Osteoblast (primary cell): ENCODE measurements at regions not wholly inside any gene's neighbourhood (a gene's known extent, or its start where the extent isn't known, plus 50 kb on each side); places are given as distances from the start of the nearest gene placed in this dataset.

Experiments used
- DNase-seq: peaks from one replicate; pipeline ENCODE4 v3.0.0; 2011; ENCODE audit warnings: low spot score, mixed read lengths; ENCODE audit not compliant: insufficient read length; ENCODE audit errors: missing footprints
- H2AFZ ChIP-seq: 2 replicates; pipeline ENCODE4 v1.6.0; 2011; ENCODE audit warnings: mild to moderate bottlenecking, low read length
- H3K27ac ChIP-seq: 2 replicates; pipeline ENCODE4 v1.5.1; 2011; ENCODE audit warnings: mild to moderate bottlenecking, low read depth, low read length, moderate library complexity
- H3K27me3 ChIP-seq: 2 replicates; pipeline ENCODE4 v1.6.0; 2012; ENCODE audit warnings: mild to moderate bottlenecking, control low read depth, inconsistent platforms, low read length, moderate library complexity; ENCODE audit not compliant: insufficient read depth
- H3K36me3 ChIP-seq: 2 replicates; pipeline ENCODE4 v1.5.1; 2011; ENCODE audit warnings: mild to moderate bottlenecking, low read length, control low read depth, moderate library complexity; ENCODE audit not compliant: insufficient read depth
- H3K4me1 ChIP-seq: 2 replicates; pipeline ENCODE4 v1.5.1; 2011; ENCODE audit warnings: mild to moderate bottlenecking, low read length, control low read depth, moderate library complexity; ENCODE audit not compliant: insufficient read depth
- H3K4me2 ChIP-seq: 2 replicates; pipeline ENCODE4 v1.6.0; 2011; ENCODE audit warnings: mild to moderate bottlenecking, low read length; ENCODE audit not compliant: insufficient read depth
- H3K4me3 ChIP-seq: fragments of 200-600 bp; sonication (generic); 3 replicates; pipeline ENCODE4 v1.5.1; 2012; ENCODE audit warnings: mild to moderate bottlenecking, low read length, inconsistent platforms; ENCODE audit not compliant: insufficient read depth
- H3K79me2 ChIP-seq: 2 replicates; pipeline ENCODE4 v1.6.0; 2012; ENCODE audit warnings: mild to moderate bottlenecking, low read length, control low read depth, inconsistent platforms; ENCODE audit not compliant: insufficient read depth
- H3K9me3 ChIP-seq: 2 replicates; pipeline ENCODE4 v1.5.1; 2011; ENCODE audit warnings: low read depth, low read length, control low read depth
- H4K20me1 ChIP-seq: 2 replicates; pipeline ENCODE4 v1.6.0; 2012; ENCODE audit warnings: mild to moderate bottlenecking, low read length, control low read depth; ENCODE audit not compliant: insufficient read depth
- CTCF ChIP-seq: IDR thresholded peaks from 2 replicates; pipeline ENCODE4 v1.5.1; 2011; ENCODE audit warnings: mild to moderate bottlenecking, low read depth, low read length, moderate library complexity; ENCODE audit errors: extremely low read depth

DNA sequence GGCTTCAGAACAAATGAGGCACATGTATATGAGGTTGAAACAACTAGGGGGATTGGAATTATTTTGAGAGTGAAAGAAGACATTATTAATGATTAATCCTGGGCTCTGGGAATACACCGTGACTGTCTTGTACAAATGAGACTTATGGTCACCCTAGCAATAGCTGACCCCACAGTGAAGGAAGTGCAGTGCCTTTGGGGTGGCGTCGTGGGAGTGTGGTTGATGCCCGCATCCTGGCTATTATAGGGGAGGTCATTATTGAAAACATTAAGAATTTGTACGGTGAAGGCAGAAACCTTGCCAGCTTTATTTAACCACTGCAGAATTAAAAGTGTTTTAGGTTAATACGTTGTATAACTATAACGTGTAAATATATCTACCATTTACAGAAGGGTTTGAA is 296.7 kb downstream of the CYRIA start:
- no peaks in the 10 kb centered on the region for H4K20me1 ChIP-seq
- no peaks in the 10 kb centered on the region for H3K79me2 ChIP-seq
- no peaks in the 10 kb centered on the region for H3K4me1 ChIP-seq
- no peak overlapping the region for H3K27ac ChIP-seq
- no peaks in the 10 kb centered on the region for H3K36me3 ChIP-seq
- no peaks in the 10 kb centered on the region for H3K27me3 ChIP-seq
- H3K4me3 ChIP-seq, result no peak overlapping the region
- no peak overlapping the region for H3K4me2 ChIP-seq
- peaks cover 2% of the 10 kb centered on the region for H3K9me3 ChIP-seq
- TF ChIP-seq CTCF, result no peak
- H2AFZ ChIP-seq, result no peak overlapping the region
- no peak for DNase-seq

- Histone ChIP-seq H3K9me3 (peaks cover 2% of the 10 kb centered on the region), H3K79me2 (no peaks in the 10 kb centered on the region), H3K27ac (no peak overlapping the region), H3K27me3 (no peaks in the 10 kb centered on the region), H3K4me2 (no peak overlapping the region), H3K4me1 (no peaks in the 10 kb centered on the region), H4K20me1 (no peaks in the 10 kb centered on the region), H2AFZ (no peak overlapping the region), H3K4me3 (no peak overlapping the region), H3K36me3 (no peaks in the 10 kb centered on the region)
- TF ChIP-seq CTCF, result no peak
- DNase-seq, result no peak
Observed at GRCh38 chr2:16368328-16368727, 297.3 kb downstream of the CYRIA start.

- Histone ChIP-seq H3K27me3 (no peaks in the 10 kb centered on the region), H2AFZ (no peak overlapping the region), H3K27ac (no peak overlapping the region), H3K4me3 (no peak overlapping the region), H3K4me1 (no peaks in the 10 kb centered on the region), H3K79me2 (no peaks in the 10 kb centered on the region), H3K36me3 (no peaks in the 10 kb centered on the region), H3K4me2 (no peak overlapping the region), H3K9me3 (peaks cover 2% of the 10 kb centered on the region), H4K20me1 (no peaks in the 10 kb centered on the region)
- no peak for DNase-seq
- no peak for TF ChIP-seq CTCF
Observed at GRCh38 chr2:16365366-16365765, 300.3 kb downstream of the CYRIA start.

- H3K4me3 ChIP-seq, result no peak overlapping the region
- H3K4me2 ChIP-seq, result no peak overlapping the region
- H4K20me1 ChIP-seq, result no peaks in the 10 kb centered on the region
- no peaks in the 10 kb centered on the region for H3K36me3 ChIP-seq
- H3K27ac ChIP-seq, result no peak overlapping the region
- H2AFZ ChIP-seq, result no peak overlapping the region
- H3K9me3 ChIP-seq, result peaks cover 2% of the 10 kb centered on the region
- no peak for TF ChIP-seq CTCF
- H3K27me3 ChIP-seq, result no peaks in the 10 kb centered on the region
- H3K79me2 ChIP-seq, result no peaks in the 10 kb centered on the region
- H3K4me1 ChIP-seq, result no peaks in the 10 kb centered on the region
- no peak for DNase-seq
Observed at GRCh38 chr2:16363581-16363980, 302.1 kb downstream of the CYRIA start.
